ENCODE measurements at regions not wholly inside any gene's neighbourhood (a gene's known extent, or its start where the extent isn't known, plus 50 kb on each side); places are given as distances from the start of the nearest gene placed in this dataset.

- TF ChIP-seq GATA1 (IDR thresholded peaks at IDR 0.05; ENCODE audit: low read depth, low read length) (no peak), POLR2A (IDR thresholded peaks at IDR 0.05; ENCODE audit: low read length) (no peak)
- no peak for DNase-seq
These were observed 1210.4 kb downstream of the ADGRL3 start for GRCh38 chr4:62410371-62411003.

GRCh38 chr4:62408454-62408853, 1208.3 kb downstream of the ADGRL3 start:
- DNase-seq: no peak
- TF ChIP-seq GATA1 (IDR thresholded peaks at IDR 0.05; ENCODE audit: low read depth, low read length): no peak
- no peak for TF ChIP-seq POLR2A (IDR thresholded peaks at IDR 0.05; ENCODE audit: low read length)

GRCh38 chr4:62407534-62407933, 1207.4 kb downstream of the ADGRL3 start:
- DNase-seq: no peak
- no peak for TF ChIP-seq GATA1 (IDR thresholded peaks at IDR 0.05; ENCODE audit: low read depth, low read length)

- DNase-seq: no peak
- TF ChIP-seq GATA1 (IDR thresholded peaks at IDR 0.05; ENCODE audit: low read depth, low read length): no peak
- TF ChIP-seq POLR2A (IDR thresholded peaks at IDR 0.05; ENCODE audit: low read length): no peak
These were observed 1202.1 kb downstream of the ADGRL3 start for GRCh38 chr4:62402088-62402806.

- TF ChIP-seq POLR2A (IDR thresholded peaks at IDR 0.05; ENCODE audit: low read length) (no peak), GATA1 (IDR thresholded peaks at IDR 0.05; ENCODE audit: low read depth, low read length) (no peak)
These were observed 1199.1 kb downstream of the ADGRL3 start for GRCh38 chr4:62399242-62399641.

GRCh38 chr4:62398318-62398717, 1198.2 kb downstream of the ADGRL3 start:
- no peak for DNase-seq
- TF ChIP-seq GATA1 (IDR thresholded peaks at IDR 0.05; ENCODE audit: low read depth, low read length) (no peak), POLR2A (IDR thresholded peaks at IDR 0.05; ENCODE audit: low read length) (no peak)

More at GRCh38 chr4:62399242-62399641, 1199.1 kb downstream of the ADGRL3 start:
- no peak for DNase-seq

- DNase-seq: no peak
- TF ChIP-seq POLR2A (IDR thresholded peaks at IDR 0.05; ENCODE audit: low read length) (no peak), GATA1 (IDR thresholded peaks at IDR 0.05; ENCODE audit: low read depth, low read length) (no peak)
These were observed 1194.6 kb downstream of the ADGRL3 start for GRCh38 chr4:62394766-62395165.

GRCh38 chr4:62387808-62388207, 1187.7 kb downstream of the ADGRL3 start:
- DNase-seq: no peak

GRCh38 chr4:62377700-62378099, 1177.6 kb downstream of the ADGRL3 start:
- TF ChIP-seq GATA1 (IDR thresholded peaks at IDR 0.05; ENCODE audit: low read depth, low read length) (no peak), POLR2A (IDR thresholded peaks at IDR 0.05; ENCODE audit: low read length) (no peak)
- no peak for DNase-seq

More at GRCh38 chr4:62387808-62388207, 1187.7 kb downstream of the ADGRL3 start:
- no peak for TF ChIP-seq GATA1 (IDR thresholded peaks at IDR 0.05; ENCODE audit: low read depth, low read length)
- no peak for TF ChIP-seq POLR2A (IDR thresholded peaks at IDR 0.05; ENCODE audit: low read length)

- TF ChIP-seq GATA1 (IDR thresholded peaks at IDR 0.05; ENCODE audit: low read depth, low read length) (no peak), POLR2A (IDR thresholded peaks at IDR 0.05; ENCODE audit: low read length) (no peak)
- DNase-seq: no peak
These were observed 1177.1 kb downstream of the ADGRL3 start for GRCh38 chr4:62377245-62377644.

GRCh38 chr4:62366939-62367338, 1166.8 kb downstream of the ADGRL3 start:
- no peak for TF ChIP-seq POLR2A (IDR thresholded peaks at IDR 0.05; ENCODE audit: low read length)
- no peak for TF ChIP-seq GATA1 (IDR thresholded peaks at IDR 0.05; ENCODE audit: low read depth, low read length)
- no peak for DNase-seq

- TF ChIP-seq POLR2A (IDR thresholded peaks at IDR 0.05; ENCODE audit: low read length): no peak
- TF ChIP-seq GATA1 (IDR thresholded peaks at IDR 0.05; ENCODE audit: low read depth, low read length): no peak
- no peak for DNase-seq
These were observed 1160.0 kb downstream of the ADGRL3 start for GRCh38 chr4:62360156-62360545.

GRCh38 chr4:62359441-62360155, 1159.5 kb downstream of the ADGRL3 start:
- no peak for DNase-seq

GRCh38 chr4:62344915-62345314, 1144.8 kb downstream of the ADGRL3 start:
- TF ChIP-seq POLR2A (IDR thresholded peaks at IDR 0.05; ENCODE audit: low read length) (no peak), GATA1 (IDR thresholded peaks at IDR 0.05; ENCODE audit: low read depth, low read length) (no peak)
- no peak for DNase-seq

More at GRCh38 chr4:62359441-62360155, 1159.5 kb downstream of the ADGRL3 start:
- TF ChIP-seq POLR2A (IDR thresholded peaks at IDR 0.05; ENCODE audit: low read length) (no peak), GATA1 (IDR thresholded peaks at IDR 0.05; ENCODE audit: low read depth, low read length) (no peak)

All from erythroblast (primary cell).